ENCODE measurements at regions not wholly inside any gene's neighbourhood (a gene's known extent, or its start where the extent isn't known, plus 50 kb on each side); places are given as distances from the start of the nearest gene placed in this dataset.

DNA sequence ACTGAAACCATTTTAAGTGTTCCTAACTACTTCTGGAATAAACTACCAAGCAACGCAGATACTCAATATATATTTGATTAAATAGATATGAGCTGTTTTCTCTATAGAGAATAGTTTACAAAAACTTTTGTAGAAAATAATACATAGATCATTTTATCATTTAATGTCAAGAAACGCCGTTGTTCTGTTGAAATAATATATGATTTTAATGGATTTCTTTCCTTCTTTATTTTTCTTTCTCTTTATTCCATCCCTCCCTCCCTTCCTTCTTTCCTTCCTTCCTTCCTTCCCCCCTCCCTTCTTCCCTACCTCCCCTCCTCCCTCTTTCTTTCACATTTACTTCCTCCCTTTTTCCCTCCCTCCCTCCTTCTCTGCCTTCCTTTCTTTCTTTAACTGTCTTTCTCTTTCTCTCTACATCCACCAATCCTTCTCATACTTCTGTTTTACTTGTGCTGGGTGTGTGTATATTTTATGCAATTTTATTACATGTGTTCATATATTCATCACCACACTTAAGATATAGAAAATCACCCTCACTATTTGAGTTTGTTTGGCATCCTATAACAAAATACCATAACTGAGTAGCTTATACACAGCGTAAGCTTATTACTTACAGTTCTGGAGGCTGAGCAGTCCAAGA is 230.9 kb upstream of the BRINP3 start:
- no TSS peak for BruUV-seq (replicated peaks)
- SMC1A ChIA-PET (ENCODE audit: uncharacterized antibody, unreplicated experiment): no interaction called here
- in situ Hi-C loops (cut with MboI): no loop called here

More for the DNA sequence above, 230.9 kb upstream of the BRINP3 start:
- H4K20me1 ChIP-seq (ENCODE audit: control insufficient read depth, insufficient read depth): no peaks in the 10 kb centered on the region
- no peaks in the 10 kb centered on the region for H3K4me1 ChIP-seq (ENCODE audit: control insufficient read depth, insufficient read depth, low read length)
- no peak overlapping the region for H3K4me3 ChIP-seq
- no peaks in the 10 kb centered on the region for H3K9me3 ChIP-seq (replicated peaks; ENCODE audit: control insufficient read depth, insufficient read depth, low read length)
- intact Hi-C loops (cut with micrococcal nuclease; ENCODE audit: unreplicated experiment): no loop called here
- H3K4me2 ChIP-seq (ENCODE audit: control insufficient read depth, insufficient read depth): no peak overlapping the region
- no peak overlapping the region for H2AFZ ChIP-seq (ENCODE audit: control insufficient read depth, low read depth, low read length)
- WGBS (ENCODE audit: insufficient coverage, insufficient replicate concordance, low lambda C conversion rate, missing lambda C conversion rate): 26% methylated on average over 4 of the region's 4 CpGs
- no peak for FAIRE-seq
- no peaks in the 10 kb centered on the region for H3K27me3 ChIP-seq (replicated peaks in 1 of 2; ENCODE audit: control insufficient read depth in 2 of 2, insufficient read depth in 2 of 2, low read length in 1 of 2)
- CTCF ChIA-PET: no interaction called here
- no peaks in the 10 kb centered on the region for H3K36me3 ChIP-seq (ENCODE audit: control insufficient read depth in 2 of 2, insufficient read depth in 2 of 2, low read length in 1 of 2)
- TF ChIP-seq ZBED1 (IDR thresholded peaks at IDR 0.05; ENCODE audit: borderline replicate concordance): no peak
- TF ChIP-seq SREBF2 (IDR thresholded peaks at IDR 0.05; ENCODE audit: low read length): no peak
- TF ChIP-seq TARDBP (IDR thresholded peaks at IDR 0.05; ENCODE audit: borderline replicate concordance): no peak
- no peak for TF ChIP-seq PRDM15 (CRISPR knock-in tag; IDR thresholded peaks at IDR 0.05)
- no peak for TF ChIP-seq HDGF (IDR thresholded peaks at IDR 0.05)
- no peak for TF ChIP-seq NFIC (IDR thresholded peaks at IDR 0.05; ENCODE audit: low read depth, low read length)
- no peak for TF ChIP-seq CEBPZ (IDR thresholded peaks at IDR 0.05; ENCODE audit: low read depth, low read length)
- TF ChIP-seq IRF4 (IDR thresholded peaks at IDR 0.05; ENCODE audit: low read depth, low read length): no peak
- H3K79me2 ChIP-seq (ENCODE audit: control insufficient read depth, insufficient read depth, low read length): no peaks in the 10 kb centered on the region
- H3K27ac ChIP-seq (ENCODE audit: control insufficient read depth, insufficient read depth): no peak overlapping the region
- DNase-seq (ENCODE audit: low read depth, low spot score): no peak
- no peak overlapping the region for H3K9ac ChIP-seq (ENCODE audit: control insufficient read depth, insufficient read depth, low read length)
- ATAC-seq: no peak
- RAD21 ChIA-PET (ENCODE audit: unreplicated experiment): no interaction called here
- POLR2A ChIA-PET: no interaction called here

All from GM12878 (cell line).